ENCODE measurements at regions not wholly inside any gene's neighbourhood (a gene's known extent, or its start where the extent isn't known, plus 50 kb on each side); places are given as distances from the start of the nearest gene placed in this dataset.

- 80 to 90% methylated on average over 2 of the region's 2 CpGs for WGBS, 2 donors
These were observed 49.9 kb upstream of the SSX2IP start for GRCh38 chr1:84740050-84740714.

More at GRCh38 chr1:84740050-84740714, 49.9 kb upstream of the SSX2IP start:
- no peaks in the 10 kb centered on the region for H3K27me3 ChIP-seq
- DNase-seq (ENCODE audit: low spot score in 2 of 2): no peak
- H3K9me3 ChIP-seq: peaks cover 0 to 7% (median 0%) of the 10 kb centered on the region in 4 donors
- no peaks in the 10 kb centered on the region for H3K36me3 ChIP-seq
- H3K4me1 ChIP-seq: no peaks in the 10 kb centered on the region
- no peak overlapping the region for H3K4me3 ChIP-seq
- TF ChIP-seq, protein P1, sequence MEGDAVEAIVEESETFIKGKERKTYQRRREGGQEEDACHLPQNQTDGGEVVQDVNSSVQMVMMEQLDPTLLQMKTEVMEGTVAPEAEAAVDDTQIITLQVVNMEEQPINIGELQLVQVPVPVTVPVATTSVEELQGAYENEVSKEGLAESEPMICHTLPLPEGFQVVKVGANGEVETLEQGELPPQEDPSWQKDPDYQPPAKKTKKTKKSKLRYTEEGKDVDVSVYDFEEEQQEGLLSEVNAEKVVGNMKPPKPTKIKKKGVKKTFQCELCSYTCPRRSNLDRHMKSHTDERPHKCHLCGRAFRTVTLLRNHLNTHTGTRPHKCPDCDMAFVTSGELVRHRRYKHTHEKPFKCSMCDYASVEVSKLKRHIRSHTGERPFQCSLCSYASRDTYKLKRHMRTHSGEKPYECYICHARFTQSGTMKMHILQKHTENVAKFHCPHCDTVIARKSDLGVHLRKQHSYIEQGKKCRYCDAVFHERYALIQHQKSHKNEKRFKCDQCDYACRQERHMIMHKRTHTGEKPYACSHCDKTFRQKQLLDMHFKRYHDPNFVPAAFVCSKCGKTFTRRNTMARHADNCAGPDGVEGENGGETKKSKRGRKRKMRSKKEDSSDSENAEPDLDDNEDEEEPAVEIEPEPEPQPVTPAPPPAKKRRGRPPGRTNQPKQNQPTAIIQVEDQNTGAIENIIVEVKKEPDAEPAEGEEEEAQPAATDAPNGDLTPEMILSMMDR (IDR thresholded peaks at IDR 0.05): no peak
- TF ChIP-seq POLR2A (IDR thresholded peaks at IDR 0.05) (no peak), EP300 (IDR thresholded peaks at IDR 0.05) (no peak)
- H3K27ac ChIP-seq: no peak overlapping the region
